Left forelimb (tissue), 1 donor: ENCODE measurements at regions not wholly inside any gene's neighbourhood (a gene's known extent, or its start where the extent isn't known, plus 50 kb on each side); places are given as distances from the start of the nearest gene placed in this dataset.
"Not testable (repeated sequence)": the region's sequence is repeated elsewhere in the genome, so short reads cannot be mapped to it uniquely, and the experiment has no call there.

ENCODE experiments used
- DNase-seq: peaks from one replicate; pipeline ENCODE4 v3.0.0-alpha.2; 2018; ENCODE audit warnings: low spot score

GRCh38 chr17:52546990-52547389 is 388.5 kb upstream of the CA10 start:
- no peak for DNase-seq

- no peak for DNase-seq
Observed at GRCh38 chr17:52546493-52546892, 388.0 kb upstream of the CA10 start.

GRCh38 chr17:52537421-52537820 is 378.9 kb upstream of the CA10 start:
- DNase-seq: no peak

GRCh38 chr17:52536489-52536888 is 378.0 kb upstream of the CA10 start:
- peak; percentile 70 for DNase-seq

- DNase-seq: no peak
Observed at GRCh38 chr17:52532373-52532772, 373.9 kb upstream of the CA10 start.

- no peak for DNase-seq
Observed at GRCh38 chr17:52524096-52524637, 365.7 kb upstream of the CA10 start.

GRCh38 chr17:52517176-52517575 is 358.7 kb upstream of the CA10 start:
- DNase-seq: no peak

GRCh38 chr17:52515927-52516326 is 357.4 kb upstream of the CA10 start:
- no peak for DNase-seq

- DNase-seq: no peak
Observed at GRCh38 chr17:52505601-52506000, 347.1 kb upstream of the CA10 start.

- DNase-seq: no peak
Observed at GRCh38 chr17:52504081-52504480, 345.6 kb upstream of the CA10 start.

- DNase-seq: no peak
Observed at GRCh38 chr17:52495646-52496045, 337.1 kb upstream of the CA10 start.

- no peak for DNase-seq
Observed at GRCh38 chr17:52482271-52482670, 323.8 kb upstream of the CA10 start.

GRCh38 chr17:52477824-52478699 is 319.5 kb upstream of the CA10 start:
- no peak for DNase-seq

GRCh38 chr17:52476638-52477313 is 318.3 kb upstream of the CA10 start:
- DNase-seq: no peak

- DNase-seq: no peak
Observed at GRCh38 chr17:52470553-52470952, 312.0 kb upstream of the CA10 start.

GRCh38 chr17:52465407-52465806 is 306.9 kb upstream of the CA10 start:
- no peak for DNase-seq

- DNase-seq: no peak
Observed at GRCh38 chr17:52451294-52451861, 292.9 kb upstream of the CA10 start.

GRCh38 chr17:52442350-52442749 is 283.8 kb upstream of the CA10 start:
- DNase-seq: no peak

GRCh38 chr17:52420555-52421078 is 262.1 kb upstream of the CA10 start:
- no peak for DNase-seq

GRCh38 chr17:52419229-52419641 is 260.7 kb upstream of the CA10 start:
- DNase-seq: no peak

GRCh38 chr17:52410781-52411180 is 252.3 kb upstream of the CA10 start:
- DNase-seq: no peak

GRCh38 chr17:52409222-52409621 is 250.7 kb upstream of the CA10 start:
- not testable (repeated sequence) for DNase-seq

GRCh38 chr17:52395308-52395707 is 236.8 kb upstream of the CA10 start:
- no peak for DNase-seq
